ENCODE measurements at regions not wholly inside any gene's neighbourhood (a gene's known extent, or its start where the extent isn't known, plus 50 kb on each side); places are given as distances from the start of the nearest gene placed in this dataset.

- TF ChIP-seq EZH2phosphoT487 (IDR thresholded peaks at IDR 0.05; ENCODE audit: low read length): no peak
- TF ChIP-seq CTCF (IDR thresholded peaks at IDR 0.05; ENCODE audit: low read length): no peak
- no peak for TF ChIP-seq EZH2 (optimal IDR thresholded peaks at IDR 0.05; ENCODE audit: low read depth, low read length)
- no peaks in the 10 kb centered on the region for H3K9me2 ChIP-seq (replicated peaks; ENCODE audit: insufficient read depth, low read length)
- no peaks in the 10 kb centered on the region for H3K4me1 ChIP-seq (ENCODE audit: low read length)
- H3K4me3 ChIP-seq (ENCODE audit: low read length): no peak overlapping the region
- no peak overlapping the region for H3K4me2 ChIP-seq (ENCODE audit: low read depth, low read length)
- no peak overlapping the region for H3K9ac ChIP-seq (ENCODE audit: low read length)
- H4K20me1 ChIP-seq (ENCODE audit: insufficient read depth, low read length): no peaks in the 10 kb centered on the region
- H3K36me3 ChIP-seq (replicated peaks; ENCODE audit: insufficient read depth, low read length): no peaks in the 10 kb centered on the region
- H2AFZ ChIP-seq (ENCODE audit: low read length): no peak overlapping the region
- H3K27me3 ChIP-seq (replicated peaks; ENCODE audit: insufficient read depth, low read length): no peaks in the 10 kb centered on the region
- no peaks in the 10 kb centered on the region for H3F3A ChIP-seq (ENCODE audit: insufficient read depth, low read length)
- no peak overlapping the region for H3K27ac ChIP-seq (ENCODE audit: low read length)
- no peaks in the 10 kb centered on the region for H3K9me3 ChIP-seq (replicated peaks; ENCODE audit: insufficient read depth, low read length)
- no peaks in the 10 kb centered on the region for H3K79me2 ChIP-seq (ENCODE audit: low read length)
- no peak for DNase-seq
Measured at GRCh38 chr18:67376372-67376771, 140.1 kb downstream of the DSEL start.

GRCh38 chr18:67373636-67374035 is 142.9 kb downstream of the DSEL start:
- no peaks in the 10 kb centered on the region for H3F3A ChIP-seq (ENCODE audit: insufficient read depth, low read length)
- H3K79me2 ChIP-seq (ENCODE audit: low read length): no peaks in the 10 kb centered on the region
- H3K27ac ChIP-seq (ENCODE audit: low read length): no peak overlapping the region
- no peaks in the 10 kb centered on the region for H3K9me3 ChIP-seq (replicated peaks; ENCODE audit: insufficient read depth, low read length)
- no peak overlapping the region for H2AFZ ChIP-seq (ENCODE audit: low read length)
- no peak for DNase-seq
- no peaks in the 10 kb centered on the region for H3K4me1 ChIP-seq (ENCODE audit: low read length)
- H3K27me3 ChIP-seq (replicated peaks; ENCODE audit: insufficient read depth, low read length): no peaks in the 10 kb centered on the region
- H3K9me2 ChIP-seq (replicated peaks; ENCODE audit: insufficient read depth, low read length): no peaks in the 10 kb centered on the region
- H4K20me1 ChIP-seq (ENCODE audit: insufficient read depth, low read length): no peaks in the 10 kb centered on the region
- H3K36me3 ChIP-seq (replicated peaks; ENCODE audit: insufficient read depth, low read length): no peaks in the 10 kb centered on the region
- H3K9ac ChIP-seq (ENCODE audit: low read length): no peak overlapping the region
- no peak overlapping the region for H3K4me3 ChIP-seq (ENCODE audit: low read length)
- no peak overlapping the region for H3K4me2 ChIP-seq (ENCODE audit: low read depth, low read length)
- TF ChIP-seq EZH2phosphoT487 (IDR thresholded peaks at IDR 0.05; ENCODE audit: low read length) (no peak), CTCF (IDR thresholded peaks at IDR 0.05; ENCODE audit: low read length) (no peak), EZH2 (optimal IDR thresholded peaks at IDR 0.05; ENCODE audit: low read depth, low read length) (no peak)

- no peak for TF ChIP-seq CTCF (IDR thresholded peaks at IDR 0.05; ENCODE audit: low read length)
- no peak for TF ChIP-seq EZH2 (optimal IDR thresholded peaks at IDR 0.05; ENCODE audit: low read depth, low read length)
- no peak for TF ChIP-seq EZH2phosphoT487 (IDR thresholded peaks at IDR 0.05; ENCODE audit: low read length)
- Histone ChIP-seq H3K9ac (ENCODE audit: low read length) (no peak overlapping the region), H3K9me2 (replicated peaks; ENCODE audit: insufficient read depth, low read length) (no peaks in the 10 kb centered on the region), H3K79me2 (ENCODE audit: low read length) (no peaks in the 10 kb centered on the region), H3K36me3 (replicated peaks; ENCODE audit: insufficient read depth, low read length) (no peaks in the 10 kb centered on the region), H3K4me1 (ENCODE audit: low read length) (no peaks in the 10 kb centered on the region), H2AFZ (ENCODE audit: low read length) (no peak overlapping the region), H3F3A (ENCODE audit: insufficient read depth, low read length) (no peaks in the 10 kb centered on the region), H3K9me3 (replicated peaks; ENCODE audit: insufficient read depth, low read length) (no peaks in the 10 kb centered on the region), H4K20me1 (ENCODE audit: insufficient read depth, low read length) (no peaks in the 10 kb centered on the region), H3K27ac (ENCODE audit: low read length) (no peak overlapping the region), H3K27me3 (replicated peaks; ENCODE audit: insufficient read depth, low read length) (no peaks in the 10 kb centered on the region), H3K4me3 (ENCODE audit: low read length) (no peak overlapping the region), H3K4me2 (ENCODE audit: low read depth, low read length) (no peak overlapping the region)
- no peak for DNase-seq
Measured at GRCh38 chr18:67367540-67367939, 149.0 kb downstream of the DSEL start.
